H1 (cell line): ENCODE measurements at regions not wholly inside any gene's neighbourhood (a gene's known extent, or its start where the extent isn't known, plus 50 kb on each side); places are given as distances from the start of the nearest gene placed in this dataset.

Source experiments
- CTCF ChIA-PET: fragments of 300-600 bp; sonication (Branson Sonifier 250); formaldehyde crosslinking; loops from one replicate; lab custom pipeline; 2021; ENCODE audit not compliant: partially characterized antibody; lab: Charles Lee
- POLR2A ChIA-PET: fragments of 300-600 bp; sonication (Branson Sonifier 250); formaldehyde crosslinking; loops from one replicate; lab custom pipeline; 2021; ENCODE audit warnings: inconsistent platforms; ENCODE audit not compliant: partially characterized antibody; lab: Charles Lee
- DNase-seq, 2 experiments: peaks; one replicate each; pipeline versions ENCODE4 v3.0.0 to v3.0.0-alpha.2; 2010 to 2022; ENCODE audit warnings: low spot score in 2 of 2, low read depth in 1 of 2, mixed read lengths in 1 of 2
- FAIRE-seq: peaks from 2 replicates; lab custom pipeline; 2011; peaks lifted over from hg19 to GRCh38; lab: Jason Lieb, UNC
- H2AFZ ChIP-seq: 2 replicates; pipeline ENCODE4 v1.8.1; 2012; ENCODE audit warnings: low read length, inconsistent platforms
- H2AK5ac ChIP-seq: 2 replicates; pipeline ENCODE4 v1.6.1; 2013; ENCODE audit warnings: low read depth, low read length
- H2BK120ac ChIP-seq: replicated peaks from 2 replicates; pipeline ENCODE3; 2013; ENCODE audit warnings: low read depth, low read length, inconsistent platforms
- H2BK12ac ChIP-seq: 2 replicates; pipeline ENCODE4 v1.6.1; 2013; ENCODE audit warnings: low read depth, low read length
- H2BK15ac ChIP-seq: 2 replicates; pipeline ENCODE4 v1.6.1; 2013; ENCODE audit warnings: low read length
- H2BK20ac ChIP-seq: 2 replicates; pipeline ENCODE4 v1.6.1; 2013; ENCODE audit warnings: low read length
- H2BK5ac ChIP-seq: 2 replicates; pipeline ENCODE4 v1.6.1; 2013; ENCODE audit warnings: low read depth, low read length
- H3K14ac ChIP-seq: 2 replicates; pipeline ENCODE4 v1.6.1; 2013; ENCODE audit warnings: inconsistent platforms; ENCODE audit not compliant: insufficient read length
- H3K18ac ChIP-seq: 2 replicates; pipeline ENCODE4 v1.6.1; 2013; ENCODE audit warnings: low read length; ENCODE audit errors: extremely low read depth
- H3K23ac ChIP-seq: 2 replicates; pipeline ENCODE4 v1.6.1; 2013; ENCODE audit warnings: inconsistent platforms; ENCODE audit not compliant: insufficient read length
- H3K23me2 ChIP-seq: 2 replicates; pipeline ENCODE4 v1.6.1; 2013; ENCODE audit warnings: low read depth, low read length
- H3K27ac ChIP-seq: 2 replicates; pipeline ENCODE4 v1.6.1; 2011; ENCODE audit warnings: low read depth, low read length, inconsistent platforms
- H3K27me3 ChIP-seq, 4 experiments: replicated peaks in 1 of 4; 1 replicate in 1 of 4; 2 replicates in 3 of 4; pipeline versions ENCODE4 v1.6.1 to v1.8.1; 2011 to 2013; ENCODE audit warnings: low read length in 3 of 4, mild to moderate bottlenecking in 3 of 4, inconsistent platforms in 2 of 4, mixed read lengths in 2 of 4, moderate library complexity in 1 of 4; ENCODE audit not compliant: control insufficient read depth in 3 of 4, insufficient read depth in 3 of 4; ENCODE audit errors: extremely low read depth in 1 of 4
- H3K36me3 ChIP-seq, 4 experiments: 2 replicates each; pipeline versions ENCODE4 v1.6.1 to v1.8.1; 2011 to 2013; ENCODE audit warnings: mild to moderate bottlenecking in 4 of 4, low read length in 3 of 4, moderate library complexity in 2 of 4, control low read depth in 1 of 4, inconsistent platforms in 1 of 4; ENCODE audit not compliant: insufficient read depth in 4 of 4, control insufficient read depth in 2 of 4
- H3K4ac ChIP-seq: replicated peaks from 2 replicates; pipeline ENCODE3; 2013; ENCODE audit warnings: low read length, low read depth, mixed read lengths, inconsistent platforms; ENCODE audit not compliant: insufficient read length
- H3K4me1 ChIP-seq, 4 experiments: replicated peaks in 1 of 4; 1 replicate in 1 of 4; 2 replicates in 3 of 4; pipeline versions ENCODE4 v1.6.1 to v1.8.1; 2011 to 2013; ENCODE audit warnings: low read length in 3 of 4, inconsistent platforms in 2 of 4, mixed read lengths in 1 of 4; ENCODE audit not compliant: insufficient read depth in 4 of 4, control insufficient read depth in 3 of 4
- H3K4me2 ChIP-seq, 2 experiments: 2 replicates each; pipeline versions ENCODE4 v1.6.1 to v1.8.1; 2011 to 2013; ENCODE audit warnings: low read depth in 2 of 2, low read length in 2 of 2, control low read depth in 1 of 2, inconsistent platforms in 1 of 2, mild to moderate bottlenecking in 1 of 2; ENCODE audit not compliant: insufficient read depth in 1 of 2
- H3K4me3 ChIP-seq, 4 experiments: fragments of 200-600, 300-600 bp in 1 of 4; sonication (generic), shearing (Covaris generic), sonication (Bioruptor Twin) in 1 of 4; 2 replicates each; pipeline versions ENCODE4 v1.5.1 to v1.8.1; 2011 to 2016; ENCODE audit warnings: low read length in 4 of 4, low read depth in 3 of 4, control low read depth in 2 of 4, inconsistent platforms in 2 of 4, mild to moderate bottlenecking in 2 of 4, mixed read lengths in 1 of 4, moderate library complexity in 1 of 4; ENCODE audit not compliant: insufficient read depth in 2 of 4; ENCODE audit errors: extremely low read depth in 1 of 4
- H3K56ac ChIP-seq: replicated peaks from 2 replicates; pipeline ENCODE3; 2013; ENCODE audit warnings: low read depth, mild to moderate bottlenecking, mixed read lengths, low read length, inconsistent platforms; ENCODE audit not compliant: insufficient read length
- H3K79me1 ChIP-seq: 2 replicates; pipeline ENCODE4 v1.6.1; 2013; ENCODE audit warnings: low read depth, low read length, control low read depth
- H3K79me2 ChIP-seq, 2 experiments: 2 replicates each; pipeline versions ENCODE4 v1.6.1 to v1.8.1; 2012 to 2013; ENCODE audit warnings: low read length in 2 of 2, mild to moderate bottlenecking in 2 of 2, inconsistent platforms in 1 of 2; ENCODE audit not compliant: insufficient read depth in 2 of 2, control insufficient read depth in 1 of 2
- H3K9ac ChIP-seq, 4 experiments: replicated peaks in 1 of 4; 1 replicate in 1 of 4; 2 replicates in 3 of 4; pipeline versions ENCODE4 v1.6.1 to v1.8.1; 2011 to 2013; ENCODE audit warnings: low read depth in 3 of 4, low read length in 3 of 4, control low read depth in 2 of 4, mild to moderate bottlenecking in 2 of 4, moderate library complexity in 2 of 4, inconsistent platforms in 1 of 4; ENCODE audit errors: extremely low read depth in 1 of 4
- H3K9me3 ChIP-seq, 2 experiments: 2 replicates each; pipeline versions ENCODE4 v1.6.1 to v1.8.1; 2012 to 2013; ENCODE audit warnings: mild to moderate bottlenecking in 2 of 2, moderate library complexity in 2 of 2, control low read depth in 1 of 2, inconsistent platforms in 1 of 2, low read depth in 1 of 2, low read length in 1 of 2, mixed read lengths in 1 of 2; ENCODE audit not compliant: insufficient read depth in 2 of 2
- H4K20me1 ChIP-seq, 2 experiments: replicated peaks in 1 of 2; 2 replicates each; pipeline versions ENCODE3 to v1.8.1; 2011 to 2013; ENCODE audit warnings: inconsistent platforms in 2 of 2, low read length in 2 of 2, mild to moderate bottlenecking in 1 of 2; ENCODE audit not compliant: insufficient read depth in 2 of 2, control insufficient read depth in 1 of 2
- H4K5ac ChIP-seq: 2 replicates; pipeline ENCODE4 v1.6.1; 2013; ENCODE audit warnings: low read length, low read depth, mixed read lengths, inconsistent platforms; ENCODE audit not compliant: insufficient read length
- H4K8ac ChIP-seq: 2 replicates; pipeline ENCODE4 v1.8.0; 2013; ENCODE audit warnings: mild to moderate bottlenecking, moderate library complexity, low read length, inconsistent platforms; ENCODE audit not compliant: insufficient read depth; ENCODE audit errors: extremely low read depth
- H4K91ac ChIP-seq: replicated peaks from 2 replicates; pipeline ENCODE3; 2013; ENCODE audit warnings: low read length, mixed read lengths, inconsistent platforms; ENCODE audit not compliant: insufficient read length
- ASH2L ChIP-seq: fragments of 200-600, 300-600 bp; sonication (generic); IDR thresholded peaks from one replicate; pipeline ENCODE4 v1.7.1; 2017; ENCODE audit warnings: low read length
- CTBP2 ChIP-seq: IDR thresholded peaks from 2 replicates; pipeline ENCODE4 v1.7.0; 2011; ENCODE audit warnings: borderline replicate concordance, mild to moderate bottlenecking, moderate library complexity, mixed read lengths, low read length; ENCODE audit not compliant: insufficient read depth, insufficient read length
- EGR1 ChIP-seq: IDR thresholded peaks from 2 replicates; pipeline ENCODE4 v1.6.1; 2011; ENCODE audit warnings: low read depth, low read length, borderline replicate concordance
- EP300 ChIP-seq, 2 experiments: IDR thresholded peaks; 1 replicate in 1 of 2; 2 replicates in 1 of 2; pipeline ENCODE4 v1.6.1; 2011 to 2012; ENCODE audit warnings: low read depth in 2 of 2, low read length in 2 of 2, mild to moderate bottlenecking in 2 of 2, borderline replicate concordance in 1 of 2, inconsistent platforms in 1 of 2, moderate library complexity in 1 of 2
- JUND ChIP-seq: IDR thresholded peaks from 2 replicates; pipeline ENCODE4 v1.6.1; 2011; ENCODE audit warnings: mild to moderate bottlenecking, improper control_type of control experiment, low read length
- PHF8 ChIP-seq: fragments of 200-600 bp; sonication (generic); conservative IDR thresholded peaks from 2 replicates; pipeline ENCODE4 v1.7.1; 2012; ENCODE audit warnings: low read depth, mild to moderate bottlenecking, inconsistent platforms, low read length, moderate library complexity
- RNF2 ChIP-seq: fragments of 200-900, 300-1000 bp; sonication (generic); IDR thresholded peaks from 2 replicates; pipeline ENCODE4 v1.7.1; 2016; ENCODE audit warnings: borderline replicate concordance, low read depth, mild to moderate bottlenecking, antibody characterized with exemption, low read length; ENCODE audit not compliant: poor library complexity, severe bottlenecking; ENCODE audit errors: missing control alignments
- RXRA ChIP-seq: IDR thresholded peaks from 2 replicates; pipeline ENCODE4 v1.6.1; 2011; ENCODE audit warnings: low read depth, mild to moderate bottlenecking, low read length, moderate library complexity; ENCODE audit not compliant: insufficient read depth
- SIRT6 ChIP-seq: IDR thresholded peaks from one replicate; pipeline ENCODE4 v1.7.1; 2012; ENCODE audit warnings: low read length, inconsistent platforms
- SIX5 ChIP-seq: IDR thresholded peaks from 2 replicates; pipeline ENCODE4 v1.6.1; 2011; ENCODE audit warnings: mild to moderate bottlenecking, low read depth, low read length
- SP2 ChIP-seq: IDR thresholded peaks from 2 replicates; pipeline ENCODE4 v1.6.1; 2012; ENCODE audit warnings: mild to moderate bottlenecking, low read length, inconsistent platforms
- TBP ChIP-seq: IDR thresholded peaks from 2 replicates; pipeline ENCODE4 v1.6.1; 2011; ENCODE audit warnings: low read depth, low read length, improper control_type of control experiment
- TCF12 ChIP-seq: IDR thresholded peaks from 2 replicates; pipeline ENCODE4 v1.6.1; 2011; ENCODE audit warnings: low read depth, mild to moderate bottlenecking, low read length
- YY1 ChIP-seq: IDR thresholded peaks from 2 replicates; pipeline ENCODE4 v1.6.1; 2011; ENCODE audit warnings: low read depth, mild to moderate bottlenecking, low read length
- WGBS, 2 experiments: shearing (Covaris generic) in 1 of 2; methylation state at CpG; one replicate each; pipeline versions ENCODE4 v1.1.6 to v1.1.7; 2013 to 2015; ENCODE audit warnings: low lambda C conversion rate in 2 of 2, mixed read lengths in 2 of 2, inconsistent platforms in 1 of 2, low coverage in 1 of 2, missing lambda C conversion rate in 1 of 2; ENCODE audit not compliant: insufficient replicate concordance in 2 of 2, insufficient coverage in 1 of 2, insufficient read length in 1 of 2; ENCODE audit errors: extremely low coverage in 1 of 2, missing lambda C conversion rate in 1 of 2; 5-methylcytosine and 5-hydroxymethylcytosine counted together

- WGBS, 2 experiments = 85% methylated on average over 2 of the region's 2 CpGs; no CpG with 5 or more reads in 1 of the 2 experiments
- ChIA-PET CTCF (interaction anchor here (1.4 to 2.4 kb wide), 2 partner anchors 10 to 13 kb away, joined by 3 to 14 read pairs; no protein-coding TSS in a partner anchor), POLR2A (no interaction called here)
- no peak overlapping the region for H4K91ac ChIP-seq
- H3K4me3 ChIP-seq = no peak overlapping the region
- FAIRE-seq (no peak), DNase-seq (no peak)
- H3K36me3 ChIP-seq = no peaks in the 10 kb centered on the region
- H3K79me1 ChIP-seq = no peaks in the 10 kb centered on the region
- H2AFZ ChIP-seq = no peak overlapping the region
- no peak overlapping the region for H2AK5ac ChIP-seq
- no peak overlapping the region for H2BK20ac ChIP-seq
- no peak overlapping the region for H3K56ac ChIP-seq
- H3K23me2 ChIP-seq = no peaks in the 10 kb centered on the region; the same call in 1 of the 2 replicates
- H4K20me1 ChIP-seq = no peaks in the 10 kb centered on the region
- H4K5ac ChIP-seq = no peak overlapping the region
- H3K4ac ChIP-seq = no peak overlapping the region
- no peak overlapping the region for H2BK5ac ChIP-seq
- H3K14ac ChIP-seq = no peak overlapping the region
- no peaks in the 10 kb centered on the region for H3K9me3 ChIP-seq
- H3K23ac ChIP-seq = no peak overlapping the region
- H3K27ac ChIP-seq = no peak overlapping the region
- H3K18ac ChIP-seq = no peak overlapping the region
- H3K4me1 ChIP-seq = no peaks in the 10 kb centered on the region
- H2BK120ac ChIP-seq = no peak overlapping the region
- H3K9ac ChIP-seq = no peak overlapping the region
- no peak overlapping the region for H3K4me2 ChIP-seq
- H4K8ac ChIP-seq = no peak overlapping the region
- H2BK12ac ChIP-seq = no peak overlapping the region
- no peaks in the 10 kb centered on the region for H3K79me2 ChIP-seq
- no peak overlapping the region for H2BK15ac ChIP-seq
- H3K27me3 ChIP-seq = no peaks in the 10 kb centered on the region
- no peak for TF ChIP-seq SP2
- no peak for TF ChIP-seq ASH2L
- TF ChIP-seq YY1 = no peak
- no peak for TF ChIP-seq EGR1
- no peak for TF ChIP-seq TCF12
- no peak for TF ChIP-seq JUND
- no peak for TF ChIP-seq SIX5
- TF ChIP-seq EP300 (IDR thresholded peaks at IDR 0.05; ENCODE audit: borderline replicate concordance in 1 of 2, low read depth in 2 of 2, low read length in 2 of 2) = no peak
- TF ChIP-seq PHF8 = no peak
- no peak for TF ChIP-seq SIRT6
- no peak for TF ChIP-seq CTBP2
- TF ChIP-seq TBP = no peak
- no peak for TF ChIP-seq RXRA
- no peak for TF ChIP-seq RNF2
These were observed 333.7 kb downstream of the RAD51AP2 start for GRCh38 chr2:17184512-17184911.
